Neural cell (in vitro differentiated cells): ENCODE measurements at regions not wholly inside any gene's neighbourhood (a gene's known extent, or its start where the extent isn't known, plus 50 kb on each side); places are given as distances from the start of the nearest gene placed in this dataset.

ENCODE experiments used
- H2AFZ ChIP-seq: fragments of 200-600, 300-800 bp; sonication (generic), shearing (Covaris generic); 2 replicates; pipeline ENCODE4 v1.6.0; 2014; ENCODE audit warnings: low read depth, mild to moderate bottlenecking, antibody characterized with exemption, low read length, moderate library complexity
- H3F3A ChIP-seq: fragments of 200-600 bp; shearing (Covaris generic); 2 replicates; pipeline ENCODE4 v1.6.1; 2016; ENCODE audit warnings: mild to moderate bottlenecking, moderate library complexity, mixed read lengths, antibody characterized with exemption, low read length; ENCODE audit not compliant: insufficient read depth, poor library complexity, severe bottlenecking
- H3K27ac ChIP-seq: fragments of 200-600, 300-800 bp; sonication (generic), shearing (Covaris generic); 2 replicates; pipeline ENCODE4 v1.5.1; 2014; ENCODE audit warnings: mild to moderate bottlenecking, low read length, moderate library complexity
- H3K27me3 ChIP-seq: fragments of 300-800, 200-600 bp; sonication (generic), shearing (Covaris generic); 2 replicates; pipeline ENCODE4 v1.6.0; 2014; ENCODE audit warnings: mild to moderate bottlenecking, low read depth, low read length, moderate library complexity; ENCODE audit not compliant: insufficient read depth
- H3K36me3 ChIP-seq: fragments of 300-800, 200-600 bp; sonication (generic), shearing (Covaris generic); 2 replicates; pipeline ENCODE4 v1.5.1; 2014; ENCODE audit warnings: mild to moderate bottlenecking, antibody characterized with exemption, low read length, moderate library complexity; ENCODE audit not compliant: insufficient read depth
- H3K4me2 ChIP-seq: fragments of 300-800, 200-600 bp; sonication (generic), shearing (Covaris generic); 2 replicates; pipeline ENCODE4 v1.6.0; 2014; ENCODE audit warnings: mild to moderate bottlenecking, low read length
- H3K4me3 ChIP-seq: fragments of 300-800, 200-600 bp; sonication (generic), shearing (Covaris generic); 2 replicates; pipeline ENCODE4 v1.5.1; 2014; ENCODE audit warnings: mild to moderate bottlenecking, low read length, moderate library complexity
- H3K79me2 ChIP-seq: fragments of 200-600 bp; shearing (Covaris generic); replicated peaks from 2 replicates; pipeline ENCODE4 v1.6.0; 2014; ENCODE audit warnings: mild to moderate bottlenecking, low read length, moderate library complexity; ENCODE audit not compliant: insufficient read depth
- H3K9ac ChIP-seq: fragments of 300-800, 200-600 bp; sonication (generic), shearing (Covaris generic); 2 replicates; pipeline ENCODE4 v1.6.1; 2016; ENCODE audit warnings: mild to moderate bottlenecking, low read length, mixed read lengths
- H3K9me2 ChIP-seq: fragments of 200-600 bp; shearing (Covaris generic); 2 replicates; pipeline ENCODE4 v1.6.1; 2016; ENCODE audit warnings: mild to moderate bottlenecking, low read length, mixed read lengths; ENCODE audit not compliant: insufficient read depth
- H3K9me3 ChIP-seq: fragments of 200-600, 300-800 bp; sonication (generic), shearing (Covaris generic); 2 replicates; pipeline ENCODE4 v1.6.1; 2016; ENCODE audit warnings: mild to moderate bottlenecking, mixed run types, low read length, moderate library complexity, mixed read lengths
- H4K20me1 ChIP-seq: fragments of 200-600 bp; shearing (Covaris generic); 2 replicates; pipeline ENCODE4 v1.6.1; 2016; ENCODE audit warnings: mild to moderate bottlenecking, mixed run types; ENCODE audit not compliant: insufficient read depth
- CTCF ChIP-seq: fragments of 450-650 bp; IDR thresholded peaks from 2 replicates; pipeline ENCODE4 v1.5.1; 2014; ENCODE audit warnings: antibody characterized with exemption, mild to moderate bottlenecking, moderate library complexity; ENCODE audit not compliant: poor library complexity, severe bottlenecking
- EP300 ChIP-seq: fragments of 450-650 bp; conservative IDR thresholded peaks from 2 replicates; pipeline ENCODE4 v1.6.1; 2014; ENCODE audit warnings: antibody characterized with exemption, mild to moderate bottlenecking, moderate library complexity; ENCODE audit not compliant: poor library complexity, severe bottlenecking
- EZH2 ChIP-seq: fragments of 200-600, 300-800 bp; shearing (Covaris generic), sonication (generic); IDR thresholded peaks from 2 replicates; pipeline ENCODE4 v1.6.1; 2014; ENCODE audit warnings: antibody characterized with exemption, low read length, borderline replicate concordance, mild to moderate bottlenecking; ENCODE audit not compliant: insufficient read depth, poor library complexity, severe bottlenecking
- MXI1 ChIP-seq: fragments of 450-650 bp; conservative IDR thresholded peaks from 2 replicates; pipeline ENCODE4 v1.6.1; 2014; ENCODE audit warnings: antibody characterized with exemption, mild to moderate bottlenecking; ENCODE audit not compliant: poor library complexity, severe bottlenecking
- POLR2AphosphoS5 ChIP-seq: IDR thresholded peaks from 2 replicates; pipeline ENCODE4 v1.6.1; 2012
- RAD21 ChIP-seq: fragments of 450-650 bp; conservative IDR thresholded peaks from 2 replicates; pipeline ENCODE4 v1.6.1; 2014; ENCODE audit warnings: antibody characterized with exemption, mild to moderate bottlenecking, moderate library complexity
- REST ChIP-seq: IDR thresholded peaks from 2 replicates; pipeline ENCODE4 v1.6.1; 2012; ENCODE audit warnings: borderline replicate concordance
- SMC3 ChIP-seq: fragments of 450-650 bp; conservative IDR thresholded peaks from 2 replicates; pipeline ENCODE4 v1.6.1; 2014; ENCODE audit warnings: antibody characterized with exemption, mild to moderate bottlenecking, moderate library complexity; ENCODE audit not compliant: poor library complexity
- TAF1 ChIP-seq: IDR thresholded peaks from 2 replicates; pipeline ENCODE4 v1.6.1; 2012; ENCODE audit warnings: low read depth

- Histone ChIP-seq H3K79me2 (no peaks in the 10 kb centered on the region), H3K4me2 (no peak overlapping the region), H3K27me3 (no peaks in the 10 kb centered on the region), H3K27ac (no peak overlapping the region), H3K9ac (no peak overlapping the region), H3F3A (no peaks in the 10 kb centered on the region), H3K4me3 (no peak overlapping the region), H3K9me2 (no peaks in the 10 kb centered on the region), H2AFZ (no peak overlapping the region), H3K9me3 (no peaks in the 10 kb centered on the region), H3K36me3 (no peaks in the 10 kb centered on the region), H4K20me1 (no peaks in the 10 kb centered on the region)
- TF ChIP-seq MXI1 (no peak), POLR2AphosphoS5 (no peak), EP300 (no peak), REST (no peak), TAF1 (no peak), SMC3 (no peak), RAD21 (no peak), EZH2 (no peak), CTCF (no peak)
These were observed 150.5 kb upstream of the UBE2E2 start for GRCh38 chr3:23052620-23053019.

DNA sequence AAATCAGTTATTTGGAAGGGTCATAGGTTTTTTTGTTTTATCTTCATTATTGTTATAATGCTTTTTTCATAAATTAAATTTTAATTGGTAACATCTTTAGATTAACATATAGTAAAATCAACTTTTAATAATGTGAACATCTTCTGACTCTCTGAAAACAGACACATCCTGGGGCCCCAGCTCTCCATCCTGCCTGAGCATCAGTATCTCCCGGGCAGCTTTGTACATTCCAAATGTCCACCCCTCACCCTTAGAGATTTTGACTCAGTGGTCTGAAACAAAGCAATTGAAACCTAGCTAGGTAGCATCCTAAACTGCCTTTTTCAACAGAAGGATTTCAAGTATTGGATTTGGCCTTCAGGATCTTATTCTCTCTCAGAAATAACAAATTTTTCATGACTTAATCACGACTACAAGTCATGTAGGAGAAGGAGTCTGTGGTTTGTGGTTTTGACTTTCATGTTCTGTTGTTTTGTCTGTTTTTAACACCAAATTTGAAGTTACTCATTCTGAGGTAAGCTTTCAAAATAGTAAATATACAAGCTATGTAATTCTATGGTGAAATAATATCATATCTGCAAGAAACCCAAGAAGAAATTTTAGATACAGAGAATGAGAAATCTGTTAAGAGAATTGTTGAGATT, 147.3 kb upstream of the UBE2E2 start:
- H3K9me2 ChIP-seq, result no peaks in the 10 kb centered on the region
- H2AFZ ChIP-seq, result no peak overlapping the region
- no peak for TF ChIP-seq EZH2
- TF ChIP-seq TAF1, result no peak
- no peak for TF ChIP-seq MXI1
- TF ChIP-seq POLR2AphosphoS5, result no peak
- TF ChIP-seq EP300, result no peak
- no peak for TF ChIP-seq REST
- TF ChIP-seq RAD21, result no peak
- no peak for TF ChIP-seq SMC3
- no peaks in the 10 kb centered on the region for H3K27me3 ChIP-seq
- no peaks in the 10 kb centered on the region for H3K36me3 ChIP-seq
- H3K4me3 ChIP-seq, result no peak overlapping the region
- H3K9me3 ChIP-seq, result no peaks in the 10 kb centered on the region
- H3K9ac ChIP-seq, result no peak overlapping the region
- no peak overlapping the region for H3K27ac ChIP-seq
- no peaks in the 10 kb centered on the region for H4K20me1 ChIP-seq
- H3F3A ChIP-seq, result no peaks in the 10 kb centered on the region
- no peak overlapping the region for H3K4me2 ChIP-seq
- H3K79me2 ChIP-seq, result no peaks in the 10 kb centered on the region
